ENCODE measurements at regions not wholly inside any gene's neighbourhood (a gene's known extent, or its start where the extent isn't known, plus 50 kb on each side); places are given as distances from the start of the nearest gene placed in this dataset.

DNA sequence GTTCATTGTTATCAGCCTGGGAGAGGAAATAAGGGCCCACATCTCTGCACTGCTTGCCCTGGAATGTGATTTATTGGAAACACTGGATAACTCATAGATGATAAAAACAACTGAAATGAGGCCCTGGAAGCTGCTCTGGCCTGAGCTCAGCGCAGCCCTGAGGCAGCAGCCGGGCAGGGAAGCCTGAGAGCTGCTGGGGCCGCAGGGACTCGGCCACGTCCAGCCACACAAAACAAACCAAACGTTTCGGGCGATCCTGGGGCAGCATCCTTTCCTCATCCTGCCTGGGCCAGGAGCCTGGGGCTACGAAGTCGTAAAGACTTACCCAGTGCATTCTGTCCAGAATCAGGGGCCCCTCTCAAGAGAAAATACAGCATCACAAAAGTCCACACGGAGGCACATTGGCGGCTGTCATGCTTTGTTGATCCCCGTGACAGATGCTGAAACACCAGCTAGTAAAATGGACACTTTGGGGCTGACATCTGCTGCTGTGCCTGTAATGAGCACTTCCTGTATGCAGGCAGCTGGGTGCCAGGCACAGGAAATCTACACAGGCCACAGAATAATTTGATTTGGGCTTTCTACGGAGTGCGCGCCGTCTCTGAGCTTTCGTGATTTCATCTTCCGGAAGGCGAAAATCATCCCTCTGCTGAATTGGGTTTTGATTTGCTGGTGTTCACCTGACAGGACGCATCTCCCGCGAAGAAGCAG is 250.6 kb downstream of the EIPR1 start:
- Mint-ChIP-seq H3K27ac (ENCODE audit: low read depth) (no peak overlapping the region), H3K27me3 (peaks cover 13% of the 10 kb centered on the region), H3K9me3 (no peaks in the 10 kb centered on the region), H3K4me1 (peaks cover 8% of the 10 kb centered on the region), H3K36me3 (ENCODE audit: insufficient read depth) (peaks cover 2% of the 10 kb centered on the region), H3K4me3 (no peak overlapping the region)
- DNase-seq (ENCODE audit: low spot score in 2 of 2) = no peak
- ATAC-seq (replicated peaks; ENCODE audit: extremely low read depth, poor library complexity, severe bottlenecking) = no peak

DNA sequence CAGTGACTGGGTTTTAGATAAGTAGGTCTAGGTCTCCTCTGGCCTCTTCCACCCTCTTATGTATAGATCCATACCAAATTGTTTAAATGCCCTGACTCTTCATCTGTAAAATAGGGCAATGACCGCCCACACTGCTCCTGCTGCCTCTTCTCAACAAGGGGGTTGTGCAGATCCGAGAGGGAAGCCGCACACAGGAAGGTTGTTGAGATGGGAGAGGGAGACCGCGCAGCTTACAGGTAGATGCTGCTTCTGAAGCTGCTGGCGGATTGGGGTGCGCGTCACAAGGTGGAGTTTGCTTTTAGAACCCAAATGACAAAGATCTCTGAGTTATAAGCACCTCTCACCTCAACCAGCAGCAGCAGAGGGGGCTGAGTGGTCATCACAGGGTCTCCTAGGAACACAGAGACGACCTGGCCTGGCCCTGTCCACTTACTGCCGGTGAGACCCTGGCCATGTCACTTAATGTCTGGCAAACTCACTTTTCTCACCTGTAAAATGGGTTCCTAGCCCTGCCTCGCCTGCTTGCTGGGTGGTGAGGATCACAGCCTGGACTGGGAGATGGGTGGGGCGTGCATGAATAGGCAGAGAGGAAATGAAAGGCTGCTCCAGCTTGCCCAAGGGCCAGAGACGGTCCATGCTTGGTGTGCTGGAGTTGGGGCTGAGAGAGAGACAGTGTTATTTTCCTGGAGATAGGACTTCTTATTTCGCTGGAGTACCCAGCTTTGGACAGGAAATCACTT is 251.3 kb downstream of the EIPR1 start:
- DNase-seq (ENCODE audit: low spot score in 2 of 2) (no peak), ATAC-seq (replicated peaks; ENCODE audit: extremely low read depth, poor library complexity, severe bottlenecking) (no peak)
- Mint-ChIP-seq H3K4me3 (no peak overlapping the region), H3K9me3 (no peaks in the 10 kb centered on the region), H3K27ac (ENCODE audit: low read depth) (no peak overlapping the region), H3K36me3 (ENCODE audit: insufficient read depth) (peaks cover 2% of the 10 kb centered on the region), H3K4me1 (peaks cover 8% of the 10 kb centered on the region), H3K27me3 (peaks cover 13% of the 10 kb centered on the region)

DNA sequence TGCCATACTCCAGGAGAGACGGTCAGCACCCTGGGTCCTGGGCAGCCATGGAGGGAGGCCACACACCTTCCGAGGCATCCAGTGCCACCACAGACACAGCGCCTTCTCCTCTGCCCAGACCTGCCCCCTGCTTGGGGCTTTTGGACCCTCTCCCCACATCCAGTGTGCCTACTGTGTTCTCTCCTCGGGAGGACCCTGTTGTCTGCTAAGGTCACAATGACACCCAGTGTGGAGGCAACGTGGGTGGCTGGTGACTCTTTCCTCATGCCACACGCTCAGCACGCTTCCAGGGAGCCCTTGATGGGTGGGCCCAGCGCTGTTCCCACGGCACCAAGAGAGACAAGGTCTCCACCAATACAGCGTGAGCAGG is 251.9 kb downstream of the EIPR1 start:
- ATAC-seq (replicated peaks; ENCODE audit: extremely low read depth, poor library complexity, severe bottlenecking) = no peak

DNA sequence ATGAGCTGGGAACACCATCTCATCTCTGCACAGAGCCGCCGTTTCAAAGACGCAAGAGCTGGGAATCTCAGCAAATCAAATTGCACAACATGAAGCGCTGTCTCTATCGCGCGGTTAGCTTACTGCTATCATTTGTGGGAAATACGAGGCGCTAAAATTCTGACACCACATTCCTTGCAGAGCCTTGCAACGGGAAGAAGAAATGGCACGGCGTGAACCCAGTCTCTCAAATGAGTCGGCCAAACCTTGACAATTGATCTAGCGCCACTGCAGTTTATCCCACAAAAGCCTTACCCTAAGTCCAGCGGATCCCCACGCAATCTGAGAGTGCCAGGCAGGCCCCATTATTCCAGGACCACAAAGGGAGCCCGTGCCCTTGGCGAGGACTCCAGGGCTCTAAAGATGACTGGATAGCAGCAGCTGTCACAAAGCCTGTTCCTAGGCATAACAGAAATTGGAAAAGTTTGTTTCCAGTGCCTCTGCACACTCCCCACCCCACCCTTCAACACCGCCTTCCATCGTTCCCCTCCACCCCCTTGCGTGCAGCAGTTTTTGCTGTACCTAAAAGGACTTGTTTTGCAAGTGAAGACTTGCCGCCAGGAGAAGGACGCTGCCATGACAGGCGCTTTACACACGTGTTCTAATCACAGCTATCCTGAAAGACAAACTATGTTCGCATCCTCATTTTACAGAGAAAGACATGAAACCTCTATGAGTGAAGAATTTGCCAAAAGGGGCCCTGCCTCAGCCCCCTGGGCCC is 252.4 kb downstream of the EIPR1 start:
- H3K36me3 Mint-ChIP-seq (ENCODE audit: insufficient read depth) = no peaks in the 10 kb centered on the region
- no peak overlapping the region for H3K4me3 Mint-ChIP-seq
- peaks cover 3% of the 10 kb centered on the region for H3K27me3 Mint-ChIP-seq
- H3K27ac Mint-ChIP-seq (ENCODE audit: low read depth) = no peak overlapping the region
- ATAC-seq (replicated peaks; ENCODE audit: extremely low read depth, poor library complexity, severe bottlenecking) (no peak), DNase-seq (ENCODE audit: low spot score in 2 of 2) (no peak)
- H3K4me1 Mint-ChIP-seq = no peaks in the 10 kb centered on the region
- no peaks in the 10 kb centered on the region for H3K9me3 Mint-ChIP-seq

More for the DNA sequence above, 251.9 kb downstream of the EIPR1 start:
- H3K27ac Mint-ChIP-seq (ENCODE audit: low read depth) = no peak overlapping the region
- H3K4me3 Mint-ChIP-seq = no peak overlapping the region
- H3K4me1 Mint-ChIP-seq = peaks cover 5% of the 10 kb centered on the region
- no peak for DNase-seq (ENCODE audit: low spot score in 2 of 2)
- H3K9me3 Mint-ChIP-seq = no peaks in the 10 kb centered on the region
- H3K27me3 Mint-ChIP-seq = peaks cover 9% of the 10 kb centered on the region
- peaks cover 2% of the 10 kb centered on the region for H3K36me3 Mint-ChIP-seq (ENCODE audit: insufficient read depth)

DNA sequence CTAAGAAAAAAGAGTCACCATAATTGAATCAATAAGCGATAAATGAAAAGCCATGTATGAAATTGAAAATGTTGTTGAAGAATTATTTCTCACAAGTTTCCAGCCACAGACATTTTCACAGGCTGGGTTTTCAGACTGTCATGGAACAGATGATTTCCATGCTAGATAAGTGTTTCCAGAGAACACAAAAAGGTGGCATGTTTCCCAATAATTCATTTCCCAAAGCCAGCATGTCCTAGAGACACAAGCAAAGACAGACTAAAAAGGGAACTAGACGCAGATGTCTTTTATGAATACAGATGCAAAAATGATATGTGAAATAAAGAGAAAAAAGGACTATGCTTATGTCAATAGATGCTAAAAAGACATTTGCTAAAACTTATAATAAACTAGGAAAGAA is 255.1 kb downstream of the EIPR1 start:
- no peak for DNase-seq (ENCODE audit: low spot score in 2 of 2)
- no peak overlapping the region for H3K4me3 Mint-ChIP-seq
- no peak overlapping the region for H3K27ac Mint-ChIP-seq (ENCODE audit: low read depth)
- ATAC-seq (replicated peaks; ENCODE audit: extremely low read depth, poor library complexity, severe bottlenecking) = no peak
- H3K36me3 Mint-ChIP-seq (ENCODE audit: insufficient read depth) = no peaks in the 10 kb centered on the region
- peaks cover 10% of the 10 kb centered on the region for H3K27me3 Mint-ChIP-seq
- H3K9me3 Mint-ChIP-seq = no peaks in the 10 kb centered on the region
- no peaks in the 10 kb centered on the region for H3K4me1 Mint-ChIP-seq

DNA sequence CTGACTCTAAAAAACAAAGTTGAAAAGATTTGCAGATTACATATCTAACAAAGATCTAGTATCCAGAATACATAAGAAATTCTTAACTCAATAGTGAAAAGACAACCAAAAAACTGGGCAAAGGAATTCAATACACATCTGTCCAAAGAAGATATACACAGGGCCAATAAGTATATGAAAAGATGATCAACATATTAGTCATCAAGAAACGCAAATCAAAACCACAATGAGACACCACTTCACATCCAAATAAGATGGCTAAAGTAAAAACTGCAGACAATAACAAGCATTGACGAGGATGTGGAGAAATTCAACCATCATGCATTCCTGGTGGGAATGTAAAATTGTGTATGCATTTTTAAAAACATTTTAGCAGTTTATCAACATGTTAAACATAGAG is 256.0 kb downstream of the EIPR1 start:
- peaks cover 12% of the 10 kb centered on the region for H3K27me3 Mint-ChIP-seq
- DNase-seq (ENCODE audit: low spot score in 2 of 2) (no peak), ATAC-seq (replicated peaks; ENCODE audit: extremely low read depth, poor library complexity, severe bottlenecking) (no peak)
- H3K27ac Mint-ChIP-seq (ENCODE audit: low read depth) = no peak overlapping the region
- no peaks in the 10 kb centered on the region for H3K4me1 Mint-ChIP-seq
- no peaks in the 10 kb centered on the region for H3K36me3 Mint-ChIP-seq (ENCODE audit: insufficient read depth)
- no peak overlapping the region for H3K4me3 Mint-ChIP-seq
- no peaks in the 10 kb centered on the region for H3K9me3 Mint-ChIP-seq

DNA sequence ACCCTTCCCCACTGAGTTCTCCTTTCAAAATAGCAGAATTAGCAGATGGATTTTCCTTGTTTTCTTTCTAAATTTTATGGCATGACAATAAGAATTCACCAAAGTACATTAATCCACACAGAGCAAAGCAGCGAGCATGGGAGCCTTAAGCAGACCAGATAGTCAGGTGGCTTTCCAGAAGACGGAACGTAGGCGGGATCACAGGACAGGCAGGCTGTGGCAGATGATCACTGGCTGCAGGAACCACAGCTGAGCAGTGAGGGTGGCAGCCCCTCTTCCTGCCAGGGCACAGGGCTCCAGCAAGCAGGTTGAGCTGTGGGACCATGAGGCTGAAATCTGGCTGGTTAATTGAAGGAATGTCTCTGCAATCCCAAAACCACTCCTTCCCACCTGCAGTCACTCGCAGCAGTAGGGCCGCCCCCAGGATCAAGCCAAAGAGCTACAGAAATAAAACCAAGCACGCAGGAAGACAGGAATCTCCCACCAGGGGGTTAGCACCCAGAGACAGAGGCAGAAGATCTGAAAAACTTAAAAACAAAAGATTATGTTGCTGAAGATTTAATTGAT is 259.9 kb downstream of the EIPR1 start:
- DNase-seq (ENCODE audit: low spot score in 2 of 2) (no peak), ATAC-seq (replicated peaks; ENCODE audit: extremely low read depth, poor library complexity, severe bottlenecking) (no peak)
- Mint-ChIP-seq H3K36me3 (ENCODE audit: insufficient read depth) (no peaks in the 10 kb centered on the region), H3K9me3 (no peaks in the 10 kb centered on the region), H3K4me3 (no peak overlapping the region), H3K27ac (ENCODE audit: low read depth) (no peak overlapping the region), H3K27me3 (peaks cover 12% of the 10 kb centered on the region), H3K4me1 (no peaks in the 10 kb centered on the region)

DNA sequence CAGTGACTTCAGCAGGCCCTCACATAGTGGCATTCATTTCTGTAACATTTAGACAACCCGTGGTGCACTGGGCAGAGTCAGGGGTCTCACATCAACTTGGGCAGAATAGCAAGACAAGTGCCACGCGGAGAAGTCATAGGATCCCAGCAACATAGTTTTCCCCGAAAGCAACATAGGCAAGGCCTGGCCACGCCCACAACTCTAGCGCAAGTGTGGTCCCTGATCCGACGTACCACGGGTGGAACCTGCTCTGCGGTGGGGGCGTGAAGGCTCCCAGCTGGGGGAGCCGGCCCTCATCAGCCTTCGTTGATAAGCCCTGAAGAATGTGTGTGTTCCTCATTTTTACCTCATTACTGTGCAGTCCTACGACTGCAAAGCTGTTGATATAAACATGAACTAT is 261.2 kb downstream of the EIPR1 start:
- Mint-ChIP-seq H3K27me3 (peaks cover 12% of the 10 kb centered on the region), H3K4me3 (no peak overlapping the region), H3K4me1 (no peaks in the 10 kb centered on the region), H3K36me3 (ENCODE audit: insufficient read depth) (no peaks in the 10 kb centered on the region), H3K27ac (ENCODE audit: low read depth) (no peak overlapping the region), H3K9me3 (no peaks in the 10 kb centered on the region)
- ATAC-seq (replicated peaks; ENCODE audit: extremely low read depth, poor library complexity, severe bottlenecking) = no peak
- DNase-seq (ENCODE audit: low spot score in 2 of 2) = no peak

DNA sequence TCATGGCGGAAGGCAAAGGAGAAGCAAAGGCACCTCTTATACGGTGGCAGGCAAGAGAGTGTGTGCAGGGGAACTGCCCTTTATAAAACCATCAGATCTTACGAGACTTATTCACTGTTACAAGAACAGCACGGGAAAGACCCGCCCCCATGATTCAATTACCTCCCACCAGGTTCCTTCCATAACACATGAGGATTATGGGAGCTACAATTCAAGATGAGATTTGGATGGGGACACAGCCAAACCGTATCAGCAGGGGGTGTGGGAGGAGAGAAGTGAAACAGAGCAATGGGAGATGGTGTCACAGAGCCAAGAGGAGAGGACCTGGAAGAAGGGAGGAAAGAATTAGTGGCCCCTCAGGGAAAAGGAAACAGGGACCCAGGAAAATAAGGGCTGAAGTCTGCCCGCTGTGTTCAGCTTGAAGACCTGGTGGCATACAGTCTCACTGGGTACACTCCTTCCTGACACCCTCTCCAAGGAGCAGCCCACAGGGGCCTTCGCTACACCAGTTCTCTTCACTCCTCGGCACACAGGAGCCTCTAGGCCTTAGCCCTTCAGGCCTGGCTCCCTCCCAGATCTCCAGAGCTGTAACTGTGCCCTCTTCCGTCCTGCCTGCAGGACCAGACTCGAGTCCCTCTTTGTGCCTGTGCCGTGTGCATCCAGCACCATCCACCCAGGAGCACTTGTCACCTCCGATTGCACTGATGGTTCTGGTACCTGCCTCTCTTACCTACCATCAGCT is 262.1 kb downstream of the EIPR1 start:
- no peak for ATAC-seq (replicated peaks; ENCODE audit: extremely low read depth, poor library complexity, severe bottlenecking)
- Mint-ChIP-seq H3K27me3 (peaks cover 12% of the 10 kb centered on the region), H3K4me3 (no peak overlapping the region), H3K4me1 (no peaks in the 10 kb centered on the region), H3K27ac (ENCODE audit: low read depth) (no peak overlapping the region), H3K9me3 (no peaks in the 10 kb centered on the region), H3K36me3 (ENCODE audit: insufficient read depth) (no peaks in the 10 kb centered on the region)
- DNase-seq (ENCODE audit: low spot score in 2 of 2) = no peak

DNA sequence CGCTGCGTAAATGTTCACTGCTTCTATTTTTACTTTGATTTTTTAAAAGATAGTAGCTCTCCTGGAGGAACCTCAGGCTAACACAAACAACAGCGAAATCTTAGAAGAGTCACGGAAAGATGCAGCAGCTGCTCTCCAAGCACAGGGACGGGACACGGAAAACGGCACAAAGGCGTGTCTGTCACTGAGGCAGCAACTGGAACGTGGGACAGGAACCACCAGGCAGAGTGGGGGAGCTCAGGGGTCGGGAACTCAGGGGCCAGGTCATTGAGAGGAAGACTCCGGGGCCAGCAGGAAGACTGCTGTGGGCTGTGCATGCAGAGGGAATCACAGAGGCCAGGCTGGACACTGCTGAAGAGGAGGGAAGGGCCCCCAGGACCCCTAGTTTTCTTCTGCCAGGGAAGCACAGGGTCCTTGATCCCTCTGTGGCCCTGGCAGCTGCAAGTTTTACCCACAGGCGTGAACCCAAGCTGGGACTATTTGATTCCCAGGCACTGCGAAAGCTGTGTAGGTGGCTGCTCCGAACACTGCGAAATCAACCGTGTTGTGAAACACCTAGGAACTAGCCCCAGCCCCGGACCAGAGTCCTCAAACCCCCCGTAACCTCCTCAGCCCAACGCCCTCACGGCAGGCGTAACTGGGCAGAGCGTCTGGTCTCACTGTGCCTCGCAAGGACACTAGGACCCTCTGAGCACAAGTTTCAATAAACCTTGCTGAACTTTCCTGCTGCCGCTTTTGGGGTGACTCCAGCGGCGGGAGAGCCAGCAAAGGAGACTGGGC is 263.0 kb downstream of the EIPR1 start:
- DNase-seq (ENCODE audit: low spot score in 2 of 2) = no peak
- Mint-ChIP-seq H3K27ac (ENCODE audit: low read depth) (no peak overlapping the region), H3K36me3 (ENCODE audit: insufficient read depth) (no peaks in the 10 kb centered on the region), H3K27me3 (peaks cover 12% of the 10 kb centered on the region), H3K9me3 (no peaks in the 10 kb centered on the region), H3K4me3 (no peak overlapping the region), H3K4me1 (no peaks in the 10 kb centered on the region)
- no peak for ATAC-seq (replicated peaks; ENCODE audit: extremely low read depth, poor library complexity, severe bottlenecking)

DNA sequence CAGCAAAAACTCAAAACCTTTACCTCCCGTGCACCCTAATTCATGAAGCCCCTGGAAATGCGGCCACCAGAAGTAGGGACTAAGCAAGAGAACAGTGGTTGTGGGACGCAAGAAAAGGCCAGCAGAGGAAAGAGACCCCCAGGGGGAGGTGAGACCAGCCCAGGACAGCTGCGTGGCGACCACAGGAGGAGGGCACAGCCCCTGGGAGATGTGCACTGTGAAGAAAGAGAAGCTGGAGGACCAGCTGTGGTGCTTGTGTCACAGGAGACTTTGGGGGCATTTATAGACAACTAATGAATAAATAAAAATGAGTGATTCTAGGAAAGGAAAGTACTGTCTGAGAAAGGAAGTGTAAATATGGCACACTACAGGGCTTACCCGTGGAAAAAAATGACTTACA is 263.8 kb downstream of the EIPR1 start:
- DNase-seq (ENCODE audit: low spot score in 2 of 2) = no peak
- Mint-ChIP-seq H3K27me3 (peaks cover 12% of the 10 kb centered on the region), H3K4me3 (no peak overlapping the region), H3K4me1 (no peaks in the 10 kb centered on the region), H3K36me3 (ENCODE audit: insufficient read depth) (no peaks in the 10 kb centered on the region), H3K9me3 (no peaks in the 10 kb centered on the region), H3K27ac (ENCODE audit: low read depth) (no peak overlapping the region)
- no peak for ATAC-seq (replicated peaks; ENCODE audit: extremely low read depth, poor library complexity, severe bottlenecking)

DNA sequence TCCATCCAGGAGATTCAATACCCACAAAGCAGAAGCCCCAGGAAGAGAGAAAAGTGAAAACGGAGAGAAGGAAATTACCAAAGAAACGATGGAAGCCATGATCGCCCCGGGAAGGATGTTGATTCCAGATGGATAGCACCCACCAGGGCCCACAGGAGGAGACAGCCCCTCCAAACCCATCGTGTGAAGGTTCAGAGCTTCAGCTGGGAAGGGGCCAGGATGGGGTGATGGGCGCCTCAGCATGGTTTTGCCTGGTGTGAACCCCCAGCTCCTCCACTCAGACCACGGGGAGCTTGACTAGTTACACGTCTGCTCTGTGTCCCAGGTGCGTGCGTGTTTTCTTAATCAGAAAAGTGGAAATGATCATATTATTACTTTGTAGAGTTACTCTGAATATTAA is 264.5 kb downstream of the EIPR1 start:
- H3K27ac Mint-ChIP-seq (ENCODE audit: low read depth) = no peak overlapping the region

More for the DNA sequence above, 264.5 kb downstream of the EIPR1 start:
- H3K27me3 Mint-ChIP-seq = peaks cover 8% of the 10 kb centered on the region
- H3K36me3 Mint-ChIP-seq (ENCODE audit: insufficient read depth) = no peaks in the 10 kb centered on the region
- no peaks in the 10 kb centered on the region for H3K4me1 Mint-ChIP-seq
- no peak overlapping the region for H3K4me3 Mint-ChIP-seq
- no peaks in the 10 kb centered on the region for H3K9me3 Mint-ChIP-seq
- DNase-seq (ENCODE audit: low spot score in 2 of 2) = no peak
- no peak for ATAC-seq (replicated peaks; ENCODE audit: extremely low read depth, poor library complexity, severe bottlenecking)
